BE2C (cell line): ENCODE measurements at regions not wholly inside any gene's neighbourhood (a gene's known extent, or its start where the extent isn't known, plus 50 kb on each side); places are given as distances from the start of the nearest gene placed in this dataset.

ENCODE experiments used
- DNase-seq: peaks from one replicate; pipeline ENCODE4 v3.0.0-alpha.2; 2020
- H3K27me3 ChIP-seq: fragments of 250-450 bp; sonication (Bioruptor Pico); 2 replicates; pipeline ENCODE4 v1.5.1; 2020; ENCODE audit warnings: mild to moderate bottlenecking
- H3K36me3 ChIP-seq: fragments of 250-450 bp; sonication (Bioruptor Pico); 2 replicates; pipeline ENCODE4 v1.5.1; 2020; ENCODE audit warnings: mild to moderate bottlenecking
- H3K4me1 ChIP-seq: fragments of 250-450 bp; sonication (Bioruptor Pico); 2 replicates; pipeline ENCODE4 v1.5.1; 2020
- H3K4me3 ChIP-seq: 2 replicates; pipeline ENCODE4 v1.5.1; 2011; ENCODE audit warnings: low read depth, low read length
- H3K9me3 ChIP-seq: fragments of 250-450 bp; sonication (Bioruptor Pico); 2 replicates; pipeline ENCODE4 v1.5.1; 2020
- TF ChIP-seq, protein P1 (sequence below): IDR thresholded peaks from 2 replicates; pipeline ENCODE4 v1.5.1; 2012; ENCODE audit warnings: mild to moderate bottlenecking, low read depth, low read length

DNA sequence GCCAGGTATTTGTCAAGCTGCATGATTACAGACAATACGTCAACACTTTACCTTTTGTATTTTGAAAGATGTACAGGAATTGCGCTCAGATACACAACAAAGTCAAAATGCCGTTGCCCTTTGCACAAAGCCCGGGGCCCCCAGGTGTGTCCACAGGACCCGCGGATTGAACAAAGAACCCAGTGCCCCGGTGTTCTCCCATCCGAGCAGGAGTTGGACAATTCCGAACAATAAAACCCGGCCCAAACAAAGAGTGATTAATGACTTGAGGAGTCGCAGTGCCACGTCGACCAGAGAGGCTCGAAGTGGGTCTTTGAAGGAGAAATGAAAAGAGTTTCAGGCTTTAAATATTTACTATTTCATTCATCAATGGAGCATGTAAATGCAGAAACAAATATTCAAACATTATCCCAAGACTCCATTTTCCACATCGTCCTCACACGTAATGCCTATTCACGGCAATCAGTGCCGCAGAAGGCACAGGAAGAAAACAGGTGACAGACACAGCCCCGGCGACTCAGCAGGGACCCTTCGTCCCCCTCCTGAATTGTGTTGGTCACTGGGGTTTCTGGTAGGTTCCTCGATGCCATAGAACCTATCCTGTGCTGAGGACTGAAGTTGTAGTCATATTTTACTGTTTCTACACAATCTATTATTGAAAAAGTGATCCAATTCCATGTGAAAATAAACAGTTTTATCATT, 70.9 kb upstream of the MGMT start:
- Histone ChIP-seq H3K36me3 (no peaks in the 10 kb centered on the region), H3K4me3 (no peak overlapping the region), H3K9me3 (no peaks in the 10 kb centered on the region), H3K27me3 (no peaks in the 10 kb centered on the region), H3K4me1 (no peaks in the 10 kb centered on the region)
- TF ChIP-seq, protein P1, sequence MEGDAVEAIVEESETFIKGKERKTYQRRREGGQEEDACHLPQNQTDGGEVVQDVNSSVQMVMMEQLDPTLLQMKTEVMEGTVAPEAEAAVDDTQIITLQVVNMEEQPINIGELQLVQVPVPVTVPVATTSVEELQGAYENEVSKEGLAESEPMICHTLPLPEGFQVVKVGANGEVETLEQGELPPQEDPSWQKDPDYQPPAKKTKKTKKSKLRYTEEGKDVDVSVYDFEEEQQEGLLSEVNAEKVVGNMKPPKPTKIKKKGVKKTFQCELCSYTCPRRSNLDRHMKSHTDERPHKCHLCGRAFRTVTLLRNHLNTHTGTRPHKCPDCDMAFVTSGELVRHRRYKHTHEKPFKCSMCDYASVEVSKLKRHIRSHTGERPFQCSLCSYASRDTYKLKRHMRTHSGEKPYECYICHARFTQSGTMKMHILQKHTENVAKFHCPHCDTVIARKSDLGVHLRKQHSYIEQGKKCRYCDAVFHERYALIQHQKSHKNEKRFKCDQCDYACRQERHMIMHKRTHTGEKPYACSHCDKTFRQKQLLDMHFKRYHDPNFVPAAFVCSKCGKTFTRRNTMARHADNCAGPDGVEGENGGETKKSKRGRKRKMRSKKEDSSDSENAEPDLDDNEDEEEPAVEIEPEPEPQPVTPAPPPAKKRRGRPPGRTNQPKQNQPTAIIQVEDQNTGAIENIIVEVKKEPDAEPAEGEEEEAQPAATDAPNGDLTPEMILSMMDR: no peak
- DNase-seq: no peak

DNA sequence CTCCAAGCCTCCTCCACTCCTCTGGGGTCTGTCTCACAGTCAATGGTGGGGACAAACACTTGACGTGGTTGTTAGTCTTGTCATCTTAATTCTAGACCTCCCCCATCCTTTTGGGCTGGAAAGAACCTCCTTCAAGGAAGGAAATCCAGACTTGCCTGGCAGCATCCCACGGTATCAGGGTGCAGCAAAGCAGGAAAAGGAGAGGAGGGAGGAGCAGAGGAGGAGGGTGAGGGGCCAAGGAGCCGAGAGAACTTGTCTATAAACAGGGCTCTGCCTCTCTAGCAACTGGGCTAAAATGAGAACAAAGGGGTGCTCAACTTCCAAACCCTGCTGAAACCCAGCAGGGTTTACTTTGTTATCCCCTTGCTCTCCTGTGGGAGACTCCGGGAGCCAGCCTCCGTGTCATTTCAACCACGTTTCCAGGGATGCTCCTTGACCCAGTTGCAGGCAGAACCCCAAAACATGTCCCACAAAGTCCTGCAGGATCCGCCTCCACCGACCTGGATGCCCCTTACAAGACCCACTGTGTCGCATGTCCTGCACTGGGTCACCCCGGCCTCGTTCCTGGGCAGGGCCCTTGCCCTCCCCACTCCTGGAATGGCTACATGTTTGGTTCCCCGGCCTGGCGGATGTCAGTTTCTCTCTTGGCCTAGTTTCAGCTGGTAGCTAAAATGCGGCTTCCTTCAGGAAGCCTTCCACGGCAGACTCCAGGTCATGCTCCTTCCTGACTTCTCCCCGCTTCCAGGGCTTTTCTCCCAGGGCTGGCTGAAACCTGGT, 69.7 kb upstream of the MGMT start:
- no peak overlapping the region for H3K4me3 ChIP-seq
- DNase-seq: no peak
- TF ChIP-seq, protein P1: no peak
- no peaks in the 10 kb centered on the region for H3K9me3 ChIP-seq
- no peaks in the 10 kb centered on the region for H3K27me3 ChIP-seq
- H3K4me1 ChIP-seq: no peaks in the 10 kb centered on the region
- no peaks in the 10 kb centered on the region for H3K36me3 ChIP-seq

DNA sequence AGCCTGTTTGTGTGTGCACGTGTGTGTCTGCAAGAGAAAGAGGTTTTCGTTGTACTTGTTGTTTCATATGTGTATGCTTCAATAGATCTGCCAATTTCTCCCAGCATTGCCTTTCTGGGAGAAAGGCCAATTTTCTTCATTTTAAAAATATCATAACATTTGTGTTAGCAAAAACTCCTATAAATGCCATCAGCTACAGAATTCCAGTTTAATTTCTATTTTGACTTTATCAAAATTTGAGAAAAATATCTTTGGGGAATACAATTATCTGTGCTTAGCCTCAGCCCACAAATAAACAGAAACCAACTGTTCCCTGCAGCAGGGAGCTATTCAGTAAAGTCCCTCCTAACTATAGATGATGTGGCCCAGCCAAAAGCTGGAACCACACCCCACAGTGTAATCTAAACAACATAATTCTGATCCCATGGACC, 68.3 kb upstream of the MGMT start:
- Histone ChIP-seq H3K36me3 (no peaks in the 10 kb centered on the region), H3K4me3 (no peak overlapping the region), H3K4me1 (no peaks in the 10 kb centered on the region), H3K9me3 (no peaks in the 10 kb centered on the region), H3K27me3 (no peaks in the 10 kb centered on the region)
- no peak for DNase-seq
- TF ChIP-seq, protein P1: no peak

DNA sequence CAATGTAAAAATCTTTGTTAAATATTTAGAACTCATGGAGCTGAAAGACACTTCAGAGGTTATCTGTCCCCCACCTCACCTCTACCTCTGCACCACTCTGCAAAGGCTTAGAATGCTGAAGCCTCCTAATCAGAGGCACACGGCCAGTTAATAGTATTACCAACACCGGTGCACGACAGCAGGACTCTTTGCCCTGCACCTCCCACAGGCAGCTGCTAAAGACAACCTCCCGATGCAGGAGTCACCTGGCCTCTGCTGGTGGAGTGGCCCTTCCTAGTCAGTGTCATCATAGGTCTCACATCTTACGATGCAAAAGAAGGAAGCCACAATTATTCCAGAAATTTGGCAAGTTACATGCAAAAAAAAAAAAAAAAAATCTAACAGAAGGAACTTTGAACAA, 66.6 kb upstream of the MGMT start:
- H3K36me3 ChIP-seq: no peaks in the 10 kb centered on the region
- no peak for DNase-seq
- TF ChIP-seq, protein P1: no peak

DNA sequence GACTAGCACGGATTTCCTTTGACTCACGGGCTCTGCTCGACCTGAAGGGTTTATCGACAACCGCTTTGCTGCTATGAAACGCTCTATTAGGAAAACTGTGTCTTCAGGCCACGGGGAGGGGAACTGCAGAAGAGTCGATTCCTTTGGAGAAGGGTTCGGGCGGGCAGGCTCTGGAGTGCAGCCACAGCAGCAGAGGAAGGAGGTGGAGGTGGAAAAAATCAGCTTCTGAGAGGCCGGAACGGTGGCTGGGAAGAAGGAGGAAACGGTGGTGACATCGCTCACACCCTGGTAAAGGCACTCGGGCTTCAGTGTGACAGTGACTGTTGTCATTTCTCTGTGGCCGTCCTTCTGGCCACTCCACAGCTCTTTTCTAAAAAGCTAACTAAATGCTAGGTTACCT, 64.6 kb upstream of the MGMT start:
- no peaks in the 10 kb centered on the region for H3K4me1 ChIP-seq
- no peaks in the 10 kb centered on the region for H3K9me3 ChIP-seq
- no peaks in the 10 kb centered on the region for H3K36me3 ChIP-seq
- H3K4me3 ChIP-seq: no peak overlapping the region
- TF ChIP-seq, protein P1: no peak
- H3K27me3 ChIP-seq: no peaks in the 10 kb centered on the region
- DNase-seq: no peak

More for the DNA sequence above, 66.6 kb upstream of the MGMT start:
- no peaks in the 10 kb centered on the region for H3K9me3 ChIP-seq
- no peak overlapping the region for H3K4me3 ChIP-seq
- H3K27me3 ChIP-seq: no peaks in the 10 kb centered on the region
- H3K4me1 ChIP-seq: no peaks in the 10 kb centered on the region

DNA sequence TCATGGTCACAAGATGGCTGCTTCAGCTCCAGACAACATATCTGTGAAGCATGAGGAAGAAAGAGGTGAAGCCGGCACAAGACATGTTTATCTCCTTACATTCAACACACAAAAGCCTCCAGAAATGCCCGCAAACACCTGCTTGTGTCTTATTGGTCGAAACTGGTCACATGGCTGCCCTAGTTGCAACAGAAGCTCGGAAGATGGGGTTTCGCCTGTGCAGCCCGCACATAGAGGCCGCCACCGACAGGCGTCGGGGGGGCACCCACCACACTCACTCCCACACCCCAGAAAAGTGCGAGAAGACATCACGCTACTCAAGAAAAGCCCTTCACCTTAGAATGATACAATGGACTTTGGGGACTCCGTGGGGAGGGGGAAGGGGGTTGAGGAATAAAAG, 63.0 kb upstream of the MGMT start:
- Histone ChIP-seq H3K27me3 (no peaks in the 10 kb centered on the region), H3K4me1 (no peaks in the 10 kb centered on the region), H3K36me3 (no peaks in the 10 kb centered on the region), H3K4me3 (no peak overlapping the region), H3K9me3 (no peaks in the 10 kb centered on the region)
- DNase-seq: no peak
- TF ChIP-seq, protein P1: no peak
